IMR-90 (cell line): ENCODE measurements at regions not wholly inside any gene's neighbourhood (a gene's known extent, or its start where the extent isn't known, plus 50 kb on each side); places are given as distances from the start of the nearest gene placed in this dataset.

Experiments
- ATAC-seq: fragments of 200-7000 bp; cut with Tn5 transposase; 2 replicates; pipeline ENCODE4 v1.9.1; 2020; ENCODE audit warnings: low read depth, mild to moderate bottlenecking, moderate library complexity
- BruUV-seq: library from RNA; stranded (reverse); fragments of 400-500 nt; replicated peaks from 2 replicates; lab custom pipeline; 2021; lab: Mats Ljungman, UMichigan
- CTCF ChIA-PET: fragments of 300-600 bp; formaldehyde crosslinking; extraction: SDS; loops from one replicate; lab custom pipeline; 2021; ENCODE audit warnings: antibody characterized with exemption; lab: Yijun Ruan, JAX
- POLR2A ChIA-PET: fragments of 300-600 bp; sonication (Branson Sonifier 250); formaldehyde crosslinking; loops from one replicate; lab custom pipeline; 2022; ENCODE audit warnings: antibody characterized with exemption; ENCODE audit not compliant: unreplicated experiment; lab: Charles Lee
- DNase-seq: peaks from one replicate; pipeline ENCODE4 v3.0.0; 2013
- H2AFZ ChIP-seq: replicated peaks from 2 replicates; pipeline ENCODE3; 2013; ENCODE audit warnings: low read length, mild to moderate bottlenecking; ENCODE audit not compliant: poor library complexity
- H2AK5ac ChIP-seq: 2 replicates; pipeline ENCODE4 v1.6.1; 2013; ENCODE audit warnings: low read depth, low read length, inconsistent platforms
- H2AK9ac ChIP-seq: replicated peaks from 2 replicates; pipeline ENCODE3; 2013; ENCODE audit warnings: mild to moderate bottlenecking, low read depth, low read length, moderate library complexity; ENCODE audit not compliant: poor library complexity
- H2BK120ac ChIP-seq: 2 replicates; pipeline ENCODE4 v1.6.1; 2013; ENCODE audit warnings: low read depth, low read length, inconsistent platforms
- H2BK15ac ChIP-seq: 3 replicates; pipeline ENCODE4 v1.6.1; 2013; ENCODE audit warnings: low read depth, low read length, inconsistent platforms
- H2BK20ac ChIP-seq: 2 replicates; pipeline ENCODE4 v1.6.1; 2013; ENCODE audit warnings: low read depth, mild to moderate bottlenecking, inconsistent platforms, low read length, moderate library complexity
- H2BK5ac ChIP-seq: 2 replicates; pipeline ENCODE4 v1.6.1; 2013; ENCODE audit warnings: mild to moderate bottlenecking, low read depth, low read length, inconsistent platforms; ENCODE audit not compliant: poor library complexity, severe bottlenecking
- H3K14ac ChIP-seq: replicated peaks from 2 replicates; pipeline ENCODE4 v1.6.1; 2013; ENCODE audit warnings: low read depth, low read length, inconsistent platforms
- H3K18ac ChIP-seq: 2 replicates; pipeline ENCODE4 v1.6.1; 2013; ENCODE audit warnings: low read depth, low read length, control low read depth
- H3K23ac ChIP-seq: 2 replicates; pipeline ENCODE4 v1.6.1; 2013; ENCODE audit warnings: low read depth, low read length, inconsistent platforms
- H3K27ac ChIP-seq: 2 replicates; pipeline ENCODE4 v1.5.1; 2013; ENCODE audit warnings: mild to moderate bottlenecking, control low read depth, low read length; ENCODE audit not compliant: insufficient read depth
- H3K27me3 ChIP-seq: 2 replicates; pipeline ENCODE4 v1.6.1; 2013; ENCODE audit warnings: low read length; ENCODE audit not compliant: control insufficient read depth, insufficient read depth
- H3K36me3 ChIP-seq: 2 replicates; pipeline ENCODE4 v1.6.1; 2013; ENCODE audit warnings: low read length, mixed read lengths; ENCODE audit not compliant: control insufficient read depth, insufficient read depth
- H3K4ac ChIP-seq: 2 replicates; pipeline ENCODE4 v1.6.1; 2013; ENCODE audit warnings: low read depth, low read length, inconsistent platforms
- H3K4me1 ChIP-seq: 2 replicates; pipeline ENCODE4 v1.6.1; 2013; ENCODE audit warnings: low read length, mixed read lengths; ENCODE audit not compliant: control insufficient read depth, insufficient read depth
- H3K4me2 ChIP-seq: 2 replicates; pipeline ENCODE4 v1.6.1; 2013; ENCODE audit warnings: low read depth, mild to moderate bottlenecking, control low read depth, low read length, moderate library complexity
- H3K4me3 ChIP-seq: 2 replicates; pipeline ENCODE4 v1.5.1; 2013; ENCODE audit warnings: low read depth, mild to moderate bottlenecking, control low read depth, low read length, moderate library complexity; ENCODE audit not compliant: insufficient read depth
- H3K56ac ChIP-seq: 2 replicates; pipeline ENCODE4 v1.6.1; 2013; ENCODE audit warnings: low read length, inconsistent platforms; ENCODE audit not compliant: insufficient read depth; ENCODE audit errors: extremely low read depth
- H3K79me1 ChIP-seq, 2 experiments: 2 replicates each; pipeline ENCODE4 v1.6.1; 2013; ENCODE audit warnings: low read length in 2 of 2, inconsistent platforms in 1 of 2, low read depth in 1 of 2
- H3K9ac ChIP-seq: 2 replicates; pipeline ENCODE4 v1.6.1; 2013; ENCODE audit warnings: low read depth, low read length, control low read depth
- H3K9me1 ChIP-seq: 2 replicates; pipeline ENCODE4 v1.6.1; 2013; ENCODE audit warnings: low read length, inconsistent platforms; ENCODE audit not compliant: insufficient read depth
- H3K9me3 ChIP-seq: 2 replicates; pipeline ENCODE4 v1.6.1; 2013; ENCODE audit warnings: low read length; ENCODE audit not compliant: control insufficient read depth, insufficient read depth
- H4K20me1 ChIP-seq: 2 replicates; pipeline ENCODE4 v1.6.1; 2013; ENCODE audit warnings: low read length, inconsistent platforms; ENCODE audit not compliant: insufficient read depth
- H4K5ac ChIP-seq: 2 replicates; pipeline ENCODE4 v1.6.1; 2013; ENCODE audit warnings: mild to moderate bottlenecking, low read depth, low read length, control low read depth
- H4K8ac ChIP-seq, 2 experiments: 2 replicates each; pipeline ENCODE4 v1.6.1; 2013; ENCODE audit warnings: low read depth in 2 of 2, low read length in 2 of 2, control low read depth in 1 of 2, inconsistent platforms in 1 of 2
- H4K91ac ChIP-seq: 2 replicates; pipeline ENCODE4 v1.6.1; 2013; ENCODE audit warnings: low read depth, low read length, inconsistent platforms; ENCODE audit not compliant: insufficient read depth
- BHLHE40 ChIP-seq: fragments of 150-350 bp; IDR thresholded peaks from 2 replicates; pipeline ENCODE4 v1.6.1; 2016; ENCODE audit warnings: mild to moderate bottlenecking, low read depth, low read length
- CHD1 ChIP-seq: IDR thresholded peaks from 2 replicates; pipeline ENCODE4 v1.6.1; 2012; ENCODE audit warnings: low read depth, low read length, improper control_type of control experiment
- MXI1 ChIP-seq: IDR thresholded peaks from 2 replicates; pipeline ENCODE4 v1.6.1; 2012; ENCODE audit warnings: low read depth, mild to moderate bottlenecking, low read length, moderate library complexity, borderline replicate concordance
- POLR2A ChIP-seq: IDR thresholded peaks from 2 replicates; pipeline ENCODE4 v1.6.1; 2012; ENCODE audit warnings: mild to moderate bottlenecking, low read depth, low read length
- WGBS, 2 experiments: methylation state at CpG; one replicate each; pipeline versions ENCODE4 v1.1.5 to v1.1.7; 2013; ENCODE audit warnings: missing lambda C conversion rate in 2 of 2; ENCODE audit not compliant: insufficient read length in 1 of 2; ENCODE audit errors: extremely low coverage in 2 of 2; 5-methylcytosine and 5-hydroxymethylcytosine counted together
- dilution Hi-C: fragments of 300-500 bp; cut with HindIII; formaldehyde crosslinking; loops from one replicate; pipeline ENCODE4 v1.14.3; 2018; ENCODE audit warnings: low sequenced_read_pairs; ENCODE audit not compliant: unreplicated experiment
- in situ Hi-C: fragments of 300-500 bp; cut with MboI; formaldehyde crosslinking; loops from 3 replicates; pipeline ENCODE4 v1.14.3; 2019; ENCODE audit warnings: low sequenced_read_pairs, inconsistent platforms, mixed read lengths
- intact Hi-C: fragments of 100-400 bp; cut with micrococcal nuclease; formaldehyde crosslinking; loops from 2 replicates; pipeline ENCODE4 v1.10.0; 2022
- TF ChIP-seq, protein P1 (sequence below): fragments of 150-350 bp; IDR thresholded peaks from 2 replicates; pipeline ENCODE4 v1.6.1; 2016; ENCODE audit warnings: low read depth, mild to moderate bottlenecking, low read length, moderate library complexity, borderline replicate concordance

DNA sequence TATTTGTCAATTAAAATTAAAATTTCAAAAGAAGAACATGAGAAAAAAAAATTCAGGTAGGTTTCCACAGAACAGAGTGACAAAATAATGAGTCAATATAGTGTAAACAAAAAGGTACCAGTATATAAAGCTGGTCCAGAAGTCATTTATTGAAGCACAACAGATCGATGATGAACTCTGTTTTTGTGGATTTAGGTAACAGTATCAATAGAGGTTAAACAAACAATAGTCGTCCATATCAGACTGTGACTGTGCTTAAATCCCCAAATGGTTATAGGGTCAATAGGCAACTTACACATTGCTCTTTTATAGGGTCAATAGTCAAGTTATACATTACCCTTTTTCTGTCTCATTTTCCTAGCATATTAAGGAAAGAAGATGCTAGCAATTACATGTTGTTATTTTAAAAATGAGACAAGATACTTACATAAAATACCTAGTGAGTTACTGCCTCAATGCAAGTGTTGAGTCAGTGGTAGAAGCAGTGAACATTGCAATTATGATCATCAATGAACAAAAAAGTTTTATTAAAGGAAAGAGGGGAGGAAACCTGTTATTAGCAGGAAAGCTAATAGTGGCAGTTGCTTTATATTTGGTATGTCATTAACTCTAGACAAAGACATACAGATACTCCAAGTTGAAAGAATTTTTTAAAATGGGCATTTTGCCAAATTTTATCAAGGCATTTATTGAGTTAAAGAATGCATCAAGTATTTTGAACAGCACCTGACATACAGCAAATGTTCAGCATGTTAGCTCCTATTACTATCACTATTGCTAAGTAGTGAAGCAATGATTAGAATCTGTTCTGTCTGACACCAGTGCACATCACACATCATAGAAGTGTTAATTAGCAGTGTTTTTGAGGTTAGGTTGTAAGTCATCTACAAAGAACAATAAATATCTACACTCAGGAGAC, 102.9 kb downstream of the CCER1 start:
- H2AK9ac ChIP-seq: no peak overlapping the region
- no peak overlapping the region for H3K18ac ChIP-seq
- H2BK5ac ChIP-seq: no peak overlapping the region
- WGBS, 2 experiments: no CpG with 5 or more reads among the region's 2 CpGs
- intact Hi-C loops: loop anchor here (5.0 kb wide), 2 partner anchors 155 to 1145 kb away; partner anchors contain the start of gene ATP2B1
- no peak overlapping the region for H4K8ac ChIP-seq
- H3K4me3 ChIP-seq: no peak overlapping the region
- no peaks in the 10 kb centered on the region for H3K36me3 ChIP-seq
- no peak overlapping the region for H2BK120ac ChIP-seq
- ChIA-PET CTCF (no interaction called here), POLR2A (no interaction called here)
- no peak overlapping the region for H2BK15ac ChIP-seq
- no peak overlapping the region for H3K56ac ChIP-seq
- in situ Hi-C loops: no loop called here
- no peaks in the 10 kb centered on the region for H3K9me3 ChIP-seq
- no peaks in the 10 kb centered on the region for H3K9me1 ChIP-seq
- DNase-seq (no peak), ATAC-seq (no peak)
- H3K14ac ChIP-seq: no peak overlapping the region
- H3K9ac ChIP-seq: no peak overlapping the region
- no peak overlapping the region for H3K27ac ChIP-seq
- no peaks in the 10 kb centered on the region for H4K20me1 ChIP-seq
- H3K4ac ChIP-seq: no peak overlapping the region
- no peak overlapping the region for H3K23ac ChIP-seq
- H3K4me1 ChIP-seq: no peaks in the 10 kb centered on the region
- H4K91ac ChIP-seq: no peak overlapping the region
- H4K5ac ChIP-seq: no peak overlapping the region
- dilution Hi-C loops: no loop called here
- no peaks in the 10 kb centered on the region for H3K27me3 ChIP-seq
- BruUV-seq: no TSS peak
- no peak overlapping the region for H2BK20ac ChIP-seq
- H2AK5ac ChIP-seq: no peak overlapping the region
- no peak for TF ChIP-seq MXI1
- TF ChIP-seq POLR2A: no peak
- no peak for TF ChIP-seq CHD1
- TF ChIP-seq, protein P1, sequence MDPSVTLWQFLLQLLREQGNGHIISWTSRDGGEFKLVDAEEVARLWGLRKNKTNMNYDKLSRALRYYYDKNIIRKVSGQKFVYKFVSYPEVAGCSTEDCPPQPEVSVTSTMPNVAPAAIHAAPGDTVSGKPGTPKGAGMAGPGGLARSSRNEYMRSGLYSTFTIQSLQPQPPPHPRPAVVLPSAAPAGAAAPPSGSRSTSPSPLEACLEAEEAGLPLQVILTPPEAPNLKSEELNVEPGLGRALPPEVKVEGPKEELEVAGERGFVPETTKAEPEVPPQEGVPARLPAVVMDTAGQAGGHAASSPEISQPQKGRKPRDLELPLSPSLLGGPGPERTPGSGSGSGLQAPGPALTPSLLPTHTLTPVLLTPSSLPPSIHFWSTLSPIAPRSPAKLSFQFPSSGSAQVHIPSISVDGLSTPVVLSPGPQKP: no peak
- no peak for TF ChIP-seq BHLHE40
- H2AFZ ChIP-seq: no peak overlapping the region
- H3K4me2 ChIP-seq: no peak overlapping the region
- H3K79me1 ChIP-seq: no peaks in the 10 kb centered on the region
